Sigmoid colon (tissue), 4 donors: ENCODE measurements at regions not wholly inside any gene's neighbourhood (a gene's known extent, or its start where the extent isn't known, plus 50 kb on each side); places are given as distances from the start of the nearest gene placed in this dataset.

Experiments used
- CTCF ChIP-seq, 4 experiments: fragments of 450-650 bp in 3 of 4; fragments of 200-600 bp in 1 of 4; IDR thresholded peaks; one replicate each; pipeline ENCODE4 v1.5.1; 2016 to 2019; ENCODE audit warnings: antibody characterized with exemption in 4 of 4, mild to moderate bottlenecking in 3 of 4, moderate library complexity in 2 of 4
- EP300 ChIP-seq, 4 donors: sonication (generic); formaldehyde crosslinking; IDR thresholded peaks; one replicate each; pipeline ENCODE4 v1.6.1; 2017; ENCODE audit warnings: antibody characterized with exemption in 4 of 4
- POLR2A ChIP-seq, 2 donors: fragments of 450-650 bp; IDR thresholded peaks; one replicate each; pipeline ENCODE4 v1.6.1; 2016; ENCODE audit warnings: antibody characterized with exemption in 2 of 2, mild to moderate bottlenecking in 2 of 2, moderate library complexity in 2 of 2
- POLR2AphosphoS5 ChIP-seq, 4 donors: sonication (generic); formaldehyde crosslinking; IDR thresholded peaks; one replicate each; pipeline ENCODE4 v1.6.1; 2017; ENCODE audit warnings: antibody characterized with exemption in 4 of 4

GRCh38 chr7:86937363-86937878 is 122.0 kb downstream of the ELAPOR2 start:
- TF ChIP-seq CTCF (IDR thresholded peaks at IDR 0.05): no peak
- no peak for TF ChIP-seq EP300 (IDR thresholded peaks at IDR 0.05)
- no peak for TF ChIP-seq POLR2AphosphoS5 (IDR thresholded peaks at IDR 0.05)
- no peak for TF ChIP-seq POLR2A (IDR thresholded peaks at IDR 0.05)
